Neuronal stem cell (in vitro differentiated cells): ENCODE measurements at regions not wholly inside any gene's neighbourhood (a gene's known extent, or its start where the extent isn't known, plus 50 kb on each side); places are given as distances from the start of the nearest gene placed in this dataset.

Source experiments
- DNase-seq: peaks from one replicate; pipeline ENCODE4 v3.0.0-alpha.2; 2013; ENCODE audit warnings: low spot score
- H2AFZ ChIP-seq: one replicate; pipeline ENCODE4 v1.6.1; 2013; ENCODE audit warnings: mild to moderate bottlenecking, low read length, inconsistent platforms
- H2AK5ac ChIP-seq: 2 replicates; pipeline ENCODE4 v1.6.1; 2013; ENCODE audit warnings: low read depth, mild to moderate bottlenecking, inconsistent platforms, low read length, moderate library complexity, mixed read lengths
- H2BK120ac ChIP-seq: 2 replicates; pipeline ENCODE4 v1.6.1; 2013; ENCODE audit warnings: low read depth, mild to moderate bottlenecking, inconsistent platforms, low read length, moderate library complexity, mixed read lengths
- H2BK12ac ChIP-seq: one replicate; pipeline ENCODE4 v1.6.1; 2013; ENCODE audit warnings: low read length, inconsistent platforms
- H2BK15ac ChIP-seq: 2 replicates; pipeline ENCODE4 v1.6.1; 2013; ENCODE audit warnings: mild to moderate bottlenecking, low read length, inconsistent platforms, mixed read lengths
- H2BK5ac ChIP-seq: one replicate; pipeline ENCODE4 v1.6.1; 2013; ENCODE audit warnings: inconsistent platforms, mild to moderate bottlenecking, low read length, moderate library complexity
- H3K14ac ChIP-seq: one replicate; pipeline ENCODE4 v1.6.1; 2013; ENCODE audit warnings: low read length, inconsistent platforms
- H3K18ac ChIP-seq: 2 replicates; pipeline ENCODE4 v1.6.1; 2013; ENCODE audit warnings: low read length, inconsistent platforms
- H3K23ac ChIP-seq: 2 replicates; pipeline ENCODE4 v1.6.1; 2013; ENCODE audit warnings: low read depth, mild to moderate bottlenecking, mixed read lengths, low read length, inconsistent platforms; ENCODE audit not compliant: poor library complexity
- H3K27ac ChIP-seq: replicated peaks from 3 replicates; pipeline ENCODE4 v1.5.1; 2013; ENCODE audit warnings: low read length, inconsistent platforms
- H3K27me3 ChIP-seq, 3 experiments: 2 replicates each; pipeline ENCODE4 v1.6.1; 2013; ENCODE audit warnings: low read length in 3 of 3, mild to moderate bottlenecking in 2 of 3, inconsistent platforms in 1 of 3, low read depth in 1 of 3, mixed read lengths in 1 of 3, moderate library complexity in 1 of 3; ENCODE audit not compliant: control insufficient read depth in 3 of 3, insufficient read depth in 3 of 3
- H3K36me3 ChIP-seq, 2 donors: replicated peaks in 1 of 2; 2 replicates each; pipeline ENCODE4 v1.6.1; 2013; ENCODE audit warnings: low read length in 2 of 2; ENCODE audit not compliant: control insufficient read depth in 2 of 2, insufficient read depth in 2 of 2
- H3K4ac ChIP-seq: 2 replicates; pipeline ENCODE4 v1.6.1; 2013; ENCODE audit warnings: inconsistent platforms, mild to moderate bottlenecking, low read length, moderate library complexity
- H3K4me1 ChIP-seq, 2 donors: 1 replicate in 1 of 2; 2 replicates in 1 of 2; pipeline ENCODE4 v1.6.1; 2013; ENCODE audit warnings: low read length in 2 of 2, low read depth in 1 of 2; ENCODE audit not compliant: control insufficient read depth in 2 of 2, insufficient read depth in 1 of 2
- H3K4me2 ChIP-seq: one replicate; pipeline ENCODE4 v1.6.1; 2013; ENCODE audit warnings: mild to moderate bottlenecking, low read length, inconsistent platforms; ENCODE audit not compliant: insufficient read depth, poor library complexity, severe bottlenecking
- H3K4me3 ChIP-seq, 2 donors: 2 replicates each; pipeline ENCODE4 v1.5.1; 2013; ENCODE audit warnings: low read length in 2 of 2, mild to moderate bottlenecking in 2 of 2, inconsistent platforms in 1 of 2, moderate library complexity in 1 of 2
- H3K79me1 ChIP-seq: one replicate; pipeline ENCODE4 v1.6.1; 2013; ENCODE audit warnings: low read depth, mild to moderate bottlenecking, inconsistent platforms, low read length, moderate library complexity
- H3K9ac ChIP-seq: one replicate; pipeline ENCODE4 v1.6.1; 2013; ENCODE audit warnings: mild to moderate bottlenecking, low read depth, low read length, inconsistent platforms; ENCODE audit not compliant: poor library complexity
- H3K9me3 ChIP-seq, 2 donors: replicated peaks in 1 of 2; 2 replicates each; pipeline versions ENCODE3 to v1.6.1; 2013; ENCODE audit warnings: low read length in 2 of 2, mild to moderate bottlenecking in 2 of 2, inconsistent platforms in 1 of 2, low read depth in 1 of 2, mixed read lengths in 1 of 2, moderate library complexity in 1 of 2; ENCODE audit not compliant: control insufficient read depth in 2 of 2, insufficient read depth in 1 of 2
- H4K8ac ChIP-seq: one replicate; pipeline ENCODE4 v1.6.1; 2013; ENCODE audit warnings: low read depth, mild to moderate bottlenecking, inconsistent platforms, low read length, moderate library complexity
- H4K91ac ChIP-seq: one replicate; pipeline ENCODE4 v1.6.1; 2013; ENCODE audit warnings: low read length, low read depth, mild to moderate bottlenecking, inconsistent platforms; ENCODE audit not compliant: poor library complexity
- WGBS, 2 donors: extraction: QIAGEN DNeasy Blood & Tissue Kit; methylation state at CpG; one replicate each; pipeline ENCODE4 v1.1.7; 2013; ENCODE audit warnings: missing lambda C conversion rate in 2 of 2, mixed read lengths in 1 of 2; ENCODE audit not compliant: insufficient read length in 2 of 2, insufficient replicate concordance in 1 of 2; ENCODE audit errors: extremely low coverage in 2 of 2; 5-methylcytosine and 5-hydroxymethylcytosine counted together

DNA sequence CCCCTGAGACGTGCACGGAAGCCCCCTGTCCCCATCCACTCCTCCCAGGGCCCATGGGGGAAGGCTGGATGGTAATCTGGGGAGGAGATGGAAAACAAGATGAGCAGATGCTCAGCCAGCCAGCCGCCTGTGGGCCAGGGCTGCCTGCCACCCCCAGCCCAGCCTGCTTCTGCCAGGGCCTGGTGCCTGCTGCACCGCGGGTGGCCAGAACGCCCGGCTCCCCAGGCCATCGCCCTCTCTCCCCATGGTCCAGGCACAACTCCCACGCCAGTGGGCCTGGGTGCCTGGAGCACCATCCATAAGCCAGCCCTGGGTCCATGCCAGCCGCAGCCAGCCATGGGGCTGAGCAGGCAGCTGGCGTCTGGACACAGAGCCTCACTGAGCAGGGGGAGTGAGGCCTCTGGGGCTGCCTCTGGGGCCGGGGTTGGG lies 57.2 kb upstream of the ELN start:
- Histone ChIP-seq H3K27ac (no peak overlapping the region), H3K4me2 (no peak overlapping the region), H3K9me3 (peaks cover 0 to 2% of the 10 kb centered on the region in 2 donors), H2BK12ac (no peak overlapping the region), H3K18ac (peak overlapping the region; percentile 48), H3K27me3 (peaks cover 0 to 17% (median 0%) of the 10 kb centered on the region in 3 experiments), H3K4me3 (no peak overlapping the region), H2BK120ac (no peak overlapping the region), H2BK5ac (peak overlapping the region; percentile 53), H3K4me1 (no peaks in the 10 kb centered on the region), H3K4ac (no peak overlapping the region), H4K8ac (peak overlapping the region; percentile 65), H2BK15ac (no peak overlapping the region), H2AFZ (no peak overlapping the region), H3K36me3 (no peaks in the 10 kb centered on the region), H3K14ac (peak overlapping the region; percentile 56), H3K23ac (no peak overlapping the region), H4K91ac (no peak overlapping the region), H2AK5ac (peak overlapping the region; percentile 81), H3K79me1 (no peaks in the 10 kb centered on the region), H3K9ac (peak overlapping the region; percentile 44)
- DNase-seq, result no peak
- no CpG with 5 or more reads among the region's 12 CpGs for WGBS, 2 donors

DNA sequence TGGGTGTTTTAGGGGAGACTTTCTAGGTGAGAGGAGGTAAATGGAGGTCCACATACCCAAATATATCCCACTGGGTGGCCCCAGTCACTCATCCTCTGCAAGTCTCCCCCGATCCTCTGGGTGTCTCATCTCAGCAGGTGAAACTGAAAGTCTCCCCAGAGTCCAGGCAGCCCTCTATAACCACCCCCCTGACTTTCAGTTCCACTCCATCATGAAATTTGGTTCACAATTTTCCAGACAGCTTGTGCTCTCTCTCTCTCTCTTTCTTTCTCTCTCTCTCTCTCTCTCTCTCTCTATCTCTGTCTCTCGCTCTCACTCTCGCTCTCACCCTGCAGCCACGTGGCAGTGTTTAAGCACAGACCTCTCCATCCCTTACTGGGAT lies 56.7 kb upstream of the ELN start:
- Histone ChIP-seq H2AFZ (no peak overlapping the region), H3K27ac (no peak overlapping the region), H3K4ac (no peak overlapping the region), H4K91ac (no peak overlapping the region), H3K4me1 (no peaks in the 10 kb centered on the region), H2BK5ac (peak overlapping the region; percentile 53), H4K8ac (no peak overlapping the region), H3K9ac (no peak overlapping the region), H3K4me3 (no peak overlapping the region), H2AK5ac (peak overlapping the region; percentile 93), H3K79me1 (no peaks in the 10 kb centered on the region), H3K36me3 (no peaks in the 10 kb centered on the region), H2BK15ac (peak overlapping the region; percentile 55), H2BK12ac (no peak overlapping the region), H3K23ac (no peak overlapping the region), H3K9me3 (peaks cover 0 to 2% of the 10 kb centered on the region in 2 donors), H3K27me3 (peaks cover 0 to 21% (median 0%) of the 10 kb centered on the region in 3 experiments), H2BK120ac (peak overlapping the region; percentile 72), H3K4me2 (no peak overlapping the region), H3K14ac (peak overlapping the region; percentile 56), H3K18ac (peak overlapping the region; percentile 48)
- no peak for DNase-seq
- WGBS, 2 donors, result no CpG with 5 or more reads among the region's 4 CpGs

DNA sequence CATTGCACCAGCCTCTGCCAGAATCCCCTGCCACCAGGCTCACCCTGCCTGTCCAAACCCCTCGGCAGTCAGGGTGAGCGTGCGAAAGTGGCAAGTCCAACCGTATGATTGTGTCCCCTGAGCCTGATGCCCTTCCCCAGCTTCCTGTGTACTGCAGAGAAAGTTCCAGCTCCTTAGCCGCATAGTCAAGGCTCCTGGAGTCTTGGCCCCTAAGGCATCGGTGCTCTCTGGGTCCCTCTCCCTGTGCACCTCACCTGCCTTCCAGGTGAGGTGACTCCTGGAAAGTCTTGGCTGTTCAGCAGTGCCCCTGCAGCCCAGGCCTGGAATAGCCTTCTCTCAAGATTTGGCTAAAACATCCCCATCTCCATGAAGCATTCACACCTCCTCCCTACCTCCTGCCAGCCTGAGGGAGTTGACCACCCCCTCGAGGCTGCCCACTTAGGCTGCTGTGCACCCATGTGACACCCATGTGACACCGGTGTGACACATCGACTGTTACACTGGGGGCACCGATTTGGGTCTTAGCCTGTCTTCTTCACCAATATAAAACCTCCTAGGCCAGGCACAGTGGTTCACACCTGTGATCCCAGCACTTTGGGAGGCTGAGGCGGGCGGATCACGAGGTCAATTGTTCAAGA lies 56.1 kb upstream of the ELN start:
- Histone ChIP-seq H3K4me2 (no peak overlapping the region), H2BK5ac (no peak overlapping the region), H3K4ac (no peak overlapping the region), H2AFZ (no peak overlapping the region), H3K9ac (peak overlapping the region; percentile 30), H2BK120ac (peak overlapping the region; percentile 72), H3K4me3 (no peak overlapping the region), H3K4me1 (no peaks in the 10 kb centered on the region), H4K8ac (no peak overlapping the region), H4K91ac (no peak overlapping the region), H3K36me3 (no peaks in the 10 kb centered on the region), H3K79me1 (no peaks in the 10 kb centered on the region), H2BK15ac (peak overlapping the region; percentile 55), H2AK5ac (peak overlapping the region; percentile 93), H3K18ac (peak overlapping the region; percentile 48), H2BK12ac (peak overlapping the region; percentile 84), H3K9me3 (peaks cover 0 to 2% of the 10 kb centered on the region in 2 donors), H3K27ac (no peak overlapping the region), H3K23ac (peak overlapping the region; percentile 93), H3K27me3 (peaks cover 0 to 21% (median 0%) of the 10 kb centered on the region in 3 experiments), H3K14ac (no peak overlapping the region)
- no peak for DNase-seq
- WGBS, 2 donors, result no CpG with 5 or more reads among the region's 13 CpGs

DNA sequence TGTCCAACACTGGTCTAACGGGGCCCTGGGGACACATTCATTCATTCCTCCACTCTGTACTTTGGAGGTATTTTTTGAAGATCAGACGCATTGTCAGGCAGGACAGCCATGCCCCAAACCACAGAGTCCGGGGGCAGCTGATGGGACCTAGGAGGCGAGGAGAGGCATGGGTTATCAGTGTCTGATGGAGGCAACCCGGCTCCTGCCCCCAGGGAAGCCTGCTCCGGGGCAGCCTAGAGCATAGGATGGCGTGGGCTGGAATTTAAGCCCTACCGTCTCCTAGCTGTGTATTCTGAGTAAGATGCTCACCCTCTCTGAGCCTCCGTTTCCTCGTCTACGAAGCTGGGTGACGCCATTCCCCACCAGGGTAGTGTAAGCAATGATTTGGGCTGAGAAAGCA lies 55.4 kb upstream of the ELN start:
- Histone ChIP-seq H3K14ac (no peak overlapping the region), H2BK15ac (no peak overlapping the region), H3K27me3 (peaks cover 0 to 24% (median 0%) of the 10 kb centered on the region in 3 experiments), H3K4me1 (no peaks in the 10 kb centered on the region), H3K27ac (no peak overlapping the region), H4K8ac (no peak overlapping the region), H3K9ac (no peak overlapping the region), H2BK12ac (no peak overlapping the region), H3K23ac (no peak overlapping the region), H2BK120ac (no peak overlapping the region), H2BK5ac (no peak overlapping the region), H3K36me3 (no peaks in the 10 kb centered on the region), H3K79me1 (no peaks in the 10 kb centered on the region), H3K4me3 (no peak overlapping the region), H3K9me3 (peaks cover 0 to 2% of the 10 kb centered on the region in 2 donors), H4K91ac (no peak overlapping the region), H2AFZ (no peak overlapping the region), H2AK5ac (no peak overlapping the region), H3K4me2 (no peak overlapping the region), H3K18ac (no peak overlapping the region), H3K4ac (no peak overlapping the region)
- WGBS, 2 donors, result no CpG with 5 or more reads among the region's 12 CpGs
- DNase-seq, result no peak
